Stomach (tissue), 4 donors: ENCODE measurements at regions not wholly inside any gene's neighbourhood (a gene's known extent, or its start where the extent isn't known, plus 50 kb on each side); places are given as distances from the start of the nearest gene placed in this dataset.
"Not testable (repeated sequence)": the region's sequence is repeated elsewhere in the genome, so short reads cannot be mapped to it uniquely, and the experiment has no call there.

Experiments used
- CTCF ChIP-seq, 7 experiments: fragments of 450-650 bp in 4 of 7; fragments of 200-600 bp in 3 of 7; sonication (generic) in 3 of 7; IDR thresholded peaks; one replicate each; pipeline ENCODE4 v1.5.1; 2016 to 2019; ENCODE audit warnings: antibody characterized with exemption in 7 of 7, control low read depth in 2 of 7, mild to moderate bottlenecking in 1 of 7
- POLR2A ChIP-seq, 4 donors: fragments of 450-650 bp; IDR thresholded peaks; one replicate each; pipeline ENCODE4 v1.6.1; 2016; ENCODE audit warnings: antibody characterized with exemption in 4 of 4, control low read depth in 2 of 4, mild to moderate bottlenecking in 1 of 4, moderate library complexity in 1 of 4
- POLR2AphosphoS5 ChIP-seq, 3 donors: sonication (generic); formaldehyde crosslinking; IDR thresholded peaks; one replicate each; pipeline ENCODE4 v1.6.1; 2016; ENCODE audit warnings: antibody characterized with exemption in 3 of 3

GRCh38 chr3:87653138-87653537, 376.8 kb upstream of the POU1F1 start:
- TF ChIP-seq POLR2A, POLR2AphosphoS5, CTCF (IDR thresholded peaks at IDR 0.05): not testable (repeated sequence)
